Prostate gland (tissue), 2 donors: ENCODE measurements at regions not wholly inside any gene's neighbourhood (a gene's known extent, or its start where the extent isn't known, plus 50 kb on each side); places are given as distances from the start of the nearest gene placed in this dataset.

Experiments used
- CTCF ChIP-seq, 4 experiments: fragments of 200-600 bp in 2 of 4; fragments of 450-650 bp in 2 of 4; sonication (generic) in 2 of 4; IDR thresholded peaks; 1 replicate in 3 of 4; 2 replicates in 1 of 4; pipeline ENCODE4 v1.5.1; 2016 to 2019; ENCODE audit warnings: antibody characterized with exemption in 4 of 4, mild to moderate bottlenecking in 2 of 4, moderate library complexity in 2 of 4
- POLR2A ChIP-seq: fragments of 450-650 bp; IDR thresholded peaks from one replicate; pipeline ENCODE4 v1.6.1; 2016; ENCODE audit warnings: antibody characterized with exemption, mild to moderate bottlenecking
- POLR2AphosphoS5 ChIP-seq: sonication (generic); formaldehyde crosslinking; IDR thresholded peaks from one replicate; pipeline ENCODE4 v1.6.1; 2017; ENCODE audit warnings: antibody characterized with exemption

GRCh38 chr20:60964911-60965310 is 287.1 kb upstream of the CDH4 start:
- TF ChIP-seq CTCF (IDR thresholded peaks at IDR 0.05) (no peak), POLR2A (no peak), POLR2AphosphoS5 (no peak)
